H1 (cell line): ENCODE measurements at regions not wholly inside any gene's neighbourhood (a gene's known extent, or its start where the extent isn't known, plus 50 kb on each side); places are given as distances from the start of the nearest gene placed in this dataset.
A peak's percentile ranks its signal among the peaks of the same experiment; 100 is the strongest.

Source experiments
- CTCF ChIA-PET: fragments of 300-600 bp; sonication (Branson Sonifier 250); formaldehyde crosslinking; loops from one replicate; lab custom pipeline; 2021; ENCODE audit not compliant: partially characterized antibody; lab: Charles Lee
- POLR2A ChIA-PET: fragments of 300-600 bp; sonication (Branson Sonifier 250); formaldehyde crosslinking; loops from one replicate; lab custom pipeline; 2021; ENCODE audit warnings: inconsistent platforms; ENCODE audit not compliant: partially characterized antibody; lab: Charles Lee
- DNase-seq, 2 experiments: peaks; one replicate each; pipeline versions ENCODE4 v3.0.0 to v3.0.0-alpha.2; 2010 to 2022; ENCODE audit warnings: low spot score in 2 of 2, low read depth in 1 of 2, mixed read lengths in 1 of 2
- FAIRE-seq: peaks from 2 replicates; lab custom pipeline; 2011; peaks lifted over from hg19 to GRCh38; lab: Jason Lieb, UNC
- H2AFZ ChIP-seq: 2 replicates; pipeline ENCODE4 v1.8.1; 2012; ENCODE audit warnings: low read length, inconsistent platforms
- H2AK5ac ChIP-seq: 2 replicates; pipeline ENCODE4 v1.6.1; 2013; ENCODE audit warnings: low read depth, low read length
- H2BK120ac ChIP-seq: replicated peaks from 2 replicates; pipeline ENCODE3; 2013; ENCODE audit warnings: low read depth, low read length, inconsistent platforms
- H2BK12ac ChIP-seq: 2 replicates; pipeline ENCODE4 v1.6.1; 2013; ENCODE audit warnings: low read depth, low read length
- H2BK15ac ChIP-seq: 2 replicates; pipeline ENCODE4 v1.6.1; 2013; ENCODE audit warnings: low read length
- H2BK20ac ChIP-seq: 2 replicates; pipeline ENCODE4 v1.6.1; 2013; ENCODE audit warnings: low read length
- H2BK5ac ChIP-seq: 2 replicates; pipeline ENCODE4 v1.6.1; 2013; ENCODE audit warnings: low read depth, low read length
- H3K14ac ChIP-seq: 2 replicates; pipeline ENCODE4 v1.6.1; 2013; ENCODE audit warnings: inconsistent platforms; ENCODE audit not compliant: insufficient read length
- H3K18ac ChIP-seq: 2 replicates; pipeline ENCODE4 v1.6.1; 2013; ENCODE audit warnings: low read length; ENCODE audit errors: extremely low read depth
- H3K23ac ChIP-seq: 2 replicates; pipeline ENCODE4 v1.6.1; 2013; ENCODE audit warnings: inconsistent platforms; ENCODE audit not compliant: insufficient read length
- H3K23me2 ChIP-seq: 2 replicates; pipeline ENCODE4 v1.6.1; 2013; ENCODE audit warnings: low read depth, low read length
- H3K27ac ChIP-seq: 2 replicates; pipeline ENCODE4 v1.6.1; 2011; ENCODE audit warnings: low read depth, low read length, inconsistent platforms
- H3K27me3 ChIP-seq, 4 experiments: replicated peaks in 1 of 4; 1 replicate in 1 of 4; 2 replicates in 3 of 4; pipeline versions ENCODE4 v1.6.1 to v1.8.1; 2011 to 2013; ENCODE audit warnings: low read length in 3 of 4, mild to moderate bottlenecking in 3 of 4, inconsistent platforms in 2 of 4, mixed read lengths in 2 of 4, moderate library complexity in 1 of 4; ENCODE audit not compliant: control insufficient read depth in 3 of 4, insufficient read depth in 3 of 4; ENCODE audit errors: extremely low read depth in 1 of 4
- H3K36me3 ChIP-seq, 4 experiments: 2 replicates each; pipeline versions ENCODE4 v1.6.1 to v1.8.1; 2011 to 2013; ENCODE audit warnings: mild to moderate bottlenecking in 4 of 4, low read length in 3 of 4, moderate library complexity in 2 of 4, control low read depth in 1 of 4, inconsistent platforms in 1 of 4; ENCODE audit not compliant: insufficient read depth in 4 of 4, control insufficient read depth in 2 of 4
- H3K4ac ChIP-seq: replicated peaks from 2 replicates; pipeline ENCODE3; 2013; ENCODE audit warnings: low read length, low read depth, mixed read lengths, inconsistent platforms; ENCODE audit not compliant: insufficient read length
- H3K4me1 ChIP-seq, 4 experiments: replicated peaks in 1 of 4; 1 replicate in 1 of 4; 2 replicates in 3 of 4; pipeline versions ENCODE4 v1.6.1 to v1.8.1; 2011 to 2013; ENCODE audit warnings: low read length in 3 of 4, inconsistent platforms in 2 of 4, mixed read lengths in 1 of 4; ENCODE audit not compliant: insufficient read depth in 4 of 4, control insufficient read depth in 3 of 4
- H3K4me2 ChIP-seq, 2 experiments: 2 replicates each; pipeline versions ENCODE4 v1.6.1 to v1.8.1; 2011 to 2013; ENCODE audit warnings: low read depth in 2 of 2, low read length in 2 of 2, control low read depth in 1 of 2, inconsistent platforms in 1 of 2, mild to moderate bottlenecking in 1 of 2; ENCODE audit not compliant: insufficient read depth in 1 of 2
- H3K4me3 ChIP-seq, 4 experiments: fragments of 200-600, 300-600 bp in 1 of 4; sonication (generic), shearing (Covaris generic), sonication (Bioruptor Twin) in 1 of 4; 2 replicates each; pipeline versions ENCODE4 v1.5.1 to v1.8.1; 2011 to 2016; ENCODE audit warnings: low read length in 4 of 4, low read depth in 3 of 4, control low read depth in 2 of 4, inconsistent platforms in 2 of 4, mild to moderate bottlenecking in 2 of 4, mixed read lengths in 1 of 4, moderate library complexity in 1 of 4; ENCODE audit not compliant: insufficient read depth in 2 of 4; ENCODE audit errors: extremely low read depth in 1 of 4
- H3K56ac ChIP-seq: replicated peaks from 2 replicates; pipeline ENCODE3; 2013; ENCODE audit warnings: low read depth, mild to moderate bottlenecking, mixed read lengths, low read length, inconsistent platforms; ENCODE audit not compliant: insufficient read length
- H3K79me1 ChIP-seq: 2 replicates; pipeline ENCODE4 v1.6.1; 2013; ENCODE audit warnings: low read depth, low read length, control low read depth
- H3K79me2 ChIP-seq, 2 experiments: 2 replicates each; pipeline versions ENCODE4 v1.6.1 to v1.8.1; 2012 to 2013; ENCODE audit warnings: low read length in 2 of 2, mild to moderate bottlenecking in 2 of 2, inconsistent platforms in 1 of 2; ENCODE audit not compliant: insufficient read depth in 2 of 2, control insufficient read depth in 1 of 2
- H3K9ac ChIP-seq, 4 experiments: replicated peaks in 1 of 4; 1 replicate in 1 of 4; 2 replicates in 3 of 4; pipeline versions ENCODE4 v1.6.1 to v1.8.1; 2011 to 2013; ENCODE audit warnings: low read depth in 3 of 4, low read length in 3 of 4, control low read depth in 2 of 4, mild to moderate bottlenecking in 2 of 4, moderate library complexity in 2 of 4, inconsistent platforms in 1 of 4; ENCODE audit errors: extremely low read depth in 1 of 4
- H3K9me3 ChIP-seq, 2 experiments: 2 replicates each; pipeline versions ENCODE4 v1.6.1 to v1.8.1; 2012 to 2013; ENCODE audit warnings: mild to moderate bottlenecking in 2 of 2, moderate library complexity in 2 of 2, control low read depth in 1 of 2, inconsistent platforms in 1 of 2, low read depth in 1 of 2, low read length in 1 of 2, mixed read lengths in 1 of 2; ENCODE audit not compliant: insufficient read depth in 2 of 2
- H4K20me1 ChIP-seq, 2 experiments: replicated peaks in 1 of 2; 2 replicates each; pipeline versions ENCODE3 to v1.8.1; 2011 to 2013; ENCODE audit warnings: inconsistent platforms in 2 of 2, low read length in 2 of 2, mild to moderate bottlenecking in 1 of 2; ENCODE audit not compliant: insufficient read depth in 2 of 2, control insufficient read depth in 1 of 2
- H4K5ac ChIP-seq: 2 replicates; pipeline ENCODE4 v1.6.1; 2013; ENCODE audit warnings: low read length, low read depth, mixed read lengths, inconsistent platforms; ENCODE audit not compliant: insufficient read length
- H4K8ac ChIP-seq: 2 replicates; pipeline ENCODE4 v1.8.0; 2013; ENCODE audit warnings: mild to moderate bottlenecking, moderate library complexity, low read length, inconsistent platforms; ENCODE audit not compliant: insufficient read depth; ENCODE audit errors: extremely low read depth
- H4K91ac ChIP-seq: replicated peaks from 2 replicates; pipeline ENCODE3; 2013; ENCODE audit warnings: low read length, mixed read lengths, inconsistent platforms; ENCODE audit not compliant: insufficient read length
- FOSL1 ChIP-seq: IDR thresholded peaks from 2 replicates; pipeline ENCODE4 v1.6.1; 2011; ENCODE audit warnings: mild to moderate bottlenecking, low read depth, low read length, moderate library complexity; ENCODE audit not compliant: insufficient read depth
- TCF12 ChIP-seq: IDR thresholded peaks from 2 replicates; pipeline ENCODE4 v1.6.1; 2011; ENCODE audit warnings: low read depth, mild to moderate bottlenecking, low read length
- WGBS, 2 experiments: shearing (Covaris generic) in 1 of 2; methylation state at CpG; one replicate each; pipeline versions ENCODE4 v1.1.6 to v1.1.7; 2013 to 2015; ENCODE audit warnings: low lambda C conversion rate in 2 of 2, mixed read lengths in 2 of 2, inconsistent platforms in 1 of 2, low coverage in 1 of 2, missing lambda C conversion rate in 1 of 2; ENCODE audit not compliant: insufficient replicate concordance in 2 of 2, insufficient coverage in 1 of 2, insufficient read length in 1 of 2; ENCODE audit errors: extremely low coverage in 1 of 2, missing lambda C conversion rate in 1 of 2; 5-methylcytosine and 5-hydroxymethylcytosine counted together

DNA sequence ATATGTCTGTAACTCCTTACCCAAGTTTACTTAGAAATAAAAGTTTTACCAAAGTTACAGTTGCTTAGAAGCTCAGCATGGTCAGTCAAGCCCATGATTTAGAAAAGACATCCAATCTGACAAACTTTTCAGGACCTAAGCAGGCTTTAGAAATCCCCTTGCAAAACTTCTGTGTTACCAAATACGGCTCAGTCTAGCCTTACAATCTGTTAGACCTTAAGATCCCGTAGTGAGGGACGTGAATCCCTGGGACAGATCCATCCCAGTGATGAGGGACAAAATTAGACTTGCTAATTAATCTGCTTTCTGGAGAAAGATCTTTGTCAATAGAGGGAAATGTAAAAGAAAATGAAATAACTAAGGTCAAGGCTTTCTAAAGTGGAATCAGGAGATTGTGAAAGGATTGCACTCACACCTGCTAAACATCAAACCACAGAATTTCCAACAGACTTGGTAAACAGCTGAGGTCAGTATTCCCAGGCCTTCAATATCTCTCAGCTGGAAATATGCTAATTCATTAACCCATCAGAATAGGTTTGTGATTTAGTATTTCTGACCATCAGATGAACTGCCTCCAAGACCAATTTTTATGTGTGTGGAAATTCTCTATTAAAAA, 375.3 kb downstream of the DUSP10 start:
- H3K27ac ChIP-seq = no peak overlapping the region
- peak overlapping the region in 1 of 2 experiments; percentile 28; a peak in 1 of 4 replicates for H3K4me2 ChIP-seq
- H3K36me3 ChIP-seq = no peaks in the 10 kb centered on the region
- H3K14ac ChIP-seq = no peak overlapping the region
- no peak overlapping the region for H3K23ac ChIP-seq
- no peak overlapping the region for H3K18ac ChIP-seq
- H3K4me3 ChIP-seq = no peak overlapping the region
- no peak overlapping the region for H3K56ac ChIP-seq
- ChIA-PET CTCF (no interaction called here), POLR2A (no interaction called here)
- no peak for DNase-seq
- H3K9ac ChIP-seq = no peak overlapping the region
- H3K79me1 ChIP-seq = no peaks in the 10 kb centered on the region
- no peak overlapping the region for H2BK20ac ChIP-seq
- H2BK15ac ChIP-seq = no peak overlapping the region
- H3K79me2 ChIP-seq = no peaks in the 10 kb centered on the region
- no peak overlapping the region for H2BK12ac ChIP-seq
- H4K20me1 ChIP-seq = no peaks in the 10 kb centered on the region
- H3K4me1 ChIP-seq = peaks cover 0 to 10% (median 0%) of the 10 kb centered on the region in 4 experiments; a peak in 2 of 7 replicates
- 76% methylated on average over 3 of the region's 3 CpGs; no CpG with 5 or more reads in 1 of the 2 experiments for WGBS, 2 experiments
- H4K5ac ChIP-seq = no peak overlapping the region
- H4K91ac ChIP-seq = no peak overlapping the region
- no peaks in the 10 kb centered on the region for H3K27me3 ChIP-seq
- H3K4ac ChIP-seq = no peak overlapping the region
- no peak overlapping the region for H2BK120ac ChIP-seq
- no peak overlapping the region for H4K8ac ChIP-seq
- no peaks in the 10 kb centered on the region for H3K9me3 ChIP-seq
- TF ChIP-seq FOSL1 = no peak
- 0 out of 2 replicates have a peak, but pooled peaks have one; percentile 14 for TF ChIP-seq TCF12
- no peak overlapping the region for H2BK5ac ChIP-seq
- FAIRE-seq = peak; percentile 45
- no peak overlapping the region for H2AK5ac ChIP-seq
- H3K23me2 ChIP-seq = no peaks in the 10 kb centered on the region
- no peak overlapping the region for H2AFZ ChIP-seq
